DOHH2 (cell line): ENCODE measurements at regions not wholly inside any gene's neighbourhood (a gene's known extent, or its start where the extent isn't known, plus 50 kb on each side); places are given as distances from the start of the nearest gene placed in this dataset.

Experiments used
- H3F3A ChIP-seq: fragments of 200-600 bp; sonication (generic), shearing (Covaris generic); 2 replicates; pipeline ENCODE4 v1.6.0; 2016; ENCODE audit warnings: antibody characterized with exemption, mild to moderate bottlenecking; ENCODE audit not compliant: control insufficient read depth, insufficient read depth
- H3K27ac ChIP-seq: fragments of 200-600 bp; sonication (generic); 2 replicates; pipeline ENCODE4 v1.5.1; 2014; ENCODE audit warnings: low read depth, mild to moderate bottlenecking, low read length, moderate library complexity
- H3K27me3 ChIP-seq: fragments of 200-600 bp; sonication (generic); 2 replicates; pipeline ENCODE4 v1.6.1; 2014; ENCODE audit warnings: mild to moderate bottlenecking, low read length, mixed read lengths; ENCODE audit not compliant: control insufficient read depth
- H3K36me3 ChIP-seq: fragments of 200-600 bp; sonication (generic); 2 replicates; pipeline ENCODE4 v1.6.1; 2014; ENCODE audit warnings: mild to moderate bottlenecking, low read length, moderate library complexity, mixed read lengths; ENCODE audit not compliant: control insufficient read depth
- H3K4me1 ChIP-seq: fragments of 200-600 bp; sonication (generic); 2 replicates; pipeline ENCODE4 v1.6.1; 2014; ENCODE audit warnings: mild to moderate bottlenecking, low read length, mixed read lengths; ENCODE audit not compliant: control insufficient read depth
- H3K4me2 ChIP-seq: fragments of 200-600 bp; sonication (generic); 2 replicates; pipeline ENCODE4 v1.6.0; 2014; ENCODE audit warnings: mild to moderate bottlenecking, low read length, moderate library complexity
- H3K4me3 ChIP-seq: fragments of 200-600 bp; sonication (generic); 2 replicates; pipeline ENCODE4 v1.5.1; 2014; ENCODE audit warnings: mild to moderate bottlenecking, low read length, mixed read lengths
- H3K79me2 ChIP-seq: fragments of 200-600 bp; sonication (generic); 2 replicates; pipeline ENCODE4 v1.6.1; 2014; ENCODE audit warnings: mild to moderate bottlenecking, low read length, mixed read lengths; ENCODE audit not compliant: control insufficient read depth
- H3K9me2 ChIP-seq: fragments of 200-600 bp; sonication (generic); replicated peaks from 2 replicates; pipeline ENCODE4 v1.6.1; 2014; ENCODE audit warnings: mild to moderate bottlenecking, low read length, mixed read lengths; ENCODE audit not compliant: control insufficient read depth
- H3K9me3 ChIP-seq: fragments of 200-600 bp; sonication (generic); 2 replicates; pipeline ENCODE4 v1.6.1; 2014; ENCODE audit warnings: antibody characterized with exemption, low read length, mixed read lengths; ENCODE audit not compliant: control insufficient read depth, insufficient read depth
- H4K20me1 ChIP-seq: fragments of 200-600 bp; sonication (generic); 2 replicates; pipeline ENCODE4 v1.6.0; 2014; ENCODE audit warnings: low read depth, mild to moderate bottlenecking, antibody characterized with exemption, low read length, moderate library complexity; ENCODE audit not compliant: control insufficient read depth, insufficient read depth
- EZH2phosphoT487 ChIP-seq: fragments of 200-600 bp; sonication (generic); IDR thresholded peaks from 2 replicates; pipeline ENCODE4 v1.6.1; 2017; ENCODE audit warnings: borderline replicate concordance, mild to moderate bottlenecking, antibody characterized with exemption, low read length, moderate library complexity, mixed read lengths
- TF ChIP-seq, protein P1 (sequence below): fragments of 200-600 bp; sonication (generic); IDR thresholded peaks from one replicate; pipeline ENCODE4 v1.5.1; 2014; ENCODE audit warnings: antibody characterized with exemption, mild to moderate bottlenecking, low read depth, low read length; ENCODE audit not compliant: poor library complexity, severe bottlenecking

DNA sequence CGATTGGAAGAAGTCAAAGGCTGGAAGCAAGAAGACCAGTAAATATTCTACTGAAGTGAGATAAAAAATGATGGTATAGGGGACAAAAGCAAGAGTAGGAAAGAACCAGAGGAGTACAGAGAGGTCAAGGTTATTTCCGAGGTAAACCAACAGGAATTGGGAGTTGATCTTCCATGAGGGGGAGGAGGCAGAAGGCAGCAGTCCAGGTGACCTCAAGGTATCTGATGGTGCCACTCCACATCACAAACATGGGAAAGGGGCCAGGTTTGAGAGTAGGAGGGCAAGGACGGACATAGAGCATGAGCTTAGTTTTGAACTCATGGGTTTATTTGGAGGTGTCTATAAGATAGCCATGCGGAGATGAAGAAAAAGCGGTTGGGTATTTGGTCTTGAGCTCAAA is 79.4 kb upstream of the CDYL2 start:
- no peaks in the 10 kb centered on the region for H3K9me3 ChIP-seq
- no peak overlapping the region for H3K4me3 ChIP-seq
- no peaks in the 10 kb centered on the region for H3K9me2 ChIP-seq
- H3K4me1 ChIP-seq = no peaks in the 10 kb centered on the region
- TF ChIP-seq, protein P1, sequence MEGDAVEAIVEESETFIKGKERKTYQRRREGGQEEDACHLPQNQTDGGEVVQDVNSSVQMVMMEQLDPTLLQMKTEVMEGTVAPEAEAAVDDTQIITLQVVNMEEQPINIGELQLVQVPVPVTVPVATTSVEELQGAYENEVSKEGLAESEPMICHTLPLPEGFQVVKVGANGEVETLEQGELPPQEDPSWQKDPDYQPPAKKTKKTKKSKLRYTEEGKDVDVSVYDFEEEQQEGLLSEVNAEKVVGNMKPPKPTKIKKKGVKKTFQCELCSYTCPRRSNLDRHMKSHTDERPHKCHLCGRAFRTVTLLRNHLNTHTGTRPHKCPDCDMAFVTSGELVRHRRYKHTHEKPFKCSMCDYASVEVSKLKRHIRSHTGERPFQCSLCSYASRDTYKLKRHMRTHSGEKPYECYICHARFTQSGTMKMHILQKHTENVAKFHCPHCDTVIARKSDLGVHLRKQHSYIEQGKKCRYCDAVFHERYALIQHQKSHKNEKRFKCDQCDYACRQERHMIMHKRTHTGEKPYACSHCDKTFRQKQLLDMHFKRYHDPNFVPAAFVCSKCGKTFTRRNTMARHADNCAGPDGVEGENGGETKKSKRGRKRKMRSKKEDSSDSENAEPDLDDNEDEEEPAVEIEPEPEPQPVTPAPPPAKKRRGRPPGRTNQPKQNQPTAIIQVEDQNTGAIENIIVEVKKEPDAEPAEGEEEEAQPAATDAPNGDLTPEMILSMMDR = no peak
- TF ChIP-seq EZH2phosphoT487 = no peak
- no peaks in the 10 kb centered on the region for H3K27me3 ChIP-seq
- no peak overlapping the region for H3K4me2 ChIP-seq
- H3K79me2 ChIP-seq = no peaks in the 10 kb centered on the region
- no peaks in the 10 kb centered on the region for H3K36me3 ChIP-seq
- H4K20me1 ChIP-seq = no peaks in the 10 kb centered on the region
- no peak overlapping the region for H3K27ac ChIP-seq
- H3F3A ChIP-seq = no peaks in the 10 kb centered on the region

DNA sequence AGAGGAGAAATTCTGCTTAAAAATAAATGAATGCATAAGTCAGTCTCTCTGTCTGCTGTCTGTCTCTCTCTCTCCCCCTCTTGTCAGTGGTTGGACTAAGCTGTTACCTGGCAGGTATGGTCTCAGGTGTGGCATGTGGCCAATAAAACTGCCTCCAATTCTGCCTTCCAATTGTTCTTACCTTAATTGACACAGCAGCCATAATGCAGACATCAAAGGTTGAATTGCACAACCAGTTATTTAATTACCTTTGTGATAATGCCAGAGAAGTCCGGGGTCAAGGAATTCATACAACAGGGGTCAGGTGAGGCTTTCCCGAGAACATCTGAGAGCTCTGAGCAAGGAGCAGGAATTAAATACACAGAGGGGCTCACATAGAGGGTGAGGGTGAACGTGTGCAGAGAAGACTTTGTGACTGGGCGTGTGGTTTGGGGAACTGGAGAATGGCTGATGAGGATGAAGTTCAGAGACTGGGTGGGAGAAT is 78.8 kb upstream of the CDYL2 start:
- Histone ChIP-seq H3K27me3 (no peaks in the 10 kb centered on the region), H3K4me2 (no peak overlapping the region), H3K9me2 (no peaks in the 10 kb centered on the region), H3K27ac (no peak overlapping the region), H3K79me2 (no peaks in the 10 kb centered on the region), H3K9me3 (no peaks in the 10 kb centered on the region), H3K4me1 (no peaks in the 10 kb centered on the region), H3K4me3 (no peak overlapping the region), H4K20me1 (no peaks in the 10 kb centered on the region), H3F3A (no peaks in the 10 kb centered on the region), H3K36me3 (no peaks in the 10 kb centered on the region)
- TF ChIP-seq EZH2phosphoT487 = no peak
- TF ChIP-seq, protein P1 = no peak

GRCh38 chr16:80875616-80876015 is 71.2 kb upstream of the CDYL2 start:
- H3K36me3 ChIP-seq = no peaks in the 10 kb centered on the region
- no peaks in the 10 kb centered on the region for H3F3A ChIP-seq
- no peaks in the 10 kb centered on the region for H4K20me1 ChIP-seq
- H3K9me2 ChIP-seq = no peaks in the 10 kb centered on the region; the same call in 1 of the 2 replicates
- no peak overlapping the region for H3K4me3 ChIP-seq
- peaks cover 3% of the 10 kb centered on the region; the same call in 1 of the 2 replicates for H3K27me3 ChIP-seq
- H3K27ac ChIP-seq = no peak overlapping the region
- H3K79me2 ChIP-seq = no peaks in the 10 kb centered on the region
- no peaks in the 10 kb centered on the region for H3K9me3 ChIP-seq
- H3K4me1 ChIP-seq = no peaks in the 10 kb centered on the region
- no peak overlapping the region for H3K4me2 ChIP-seq
- TF ChIP-seq, protein P1 = no peak
- TF ChIP-seq EZH2phosphoT487 = no peak
